Iris pigment epithelial cell (primary cell): ENCODE measurements at regions not wholly inside any gene's neighbourhood (a gene's known extent, or its start where the extent isn't known, plus 50 kb on each side); places are given as distances from the start of the nearest gene placed in this dataset.
"Not testable (repeated sequence)": the region's sequence is repeated elsewhere in the genome, so short reads cannot be mapped to it uniquely, and the experiment has no call there.

Source experiments
- DNase-seq: peaks from one replicate; pipeline ENCODE4 v3.0.0-alpha.2; 2011; ENCODE audit warnings: low read depth

DNA sequence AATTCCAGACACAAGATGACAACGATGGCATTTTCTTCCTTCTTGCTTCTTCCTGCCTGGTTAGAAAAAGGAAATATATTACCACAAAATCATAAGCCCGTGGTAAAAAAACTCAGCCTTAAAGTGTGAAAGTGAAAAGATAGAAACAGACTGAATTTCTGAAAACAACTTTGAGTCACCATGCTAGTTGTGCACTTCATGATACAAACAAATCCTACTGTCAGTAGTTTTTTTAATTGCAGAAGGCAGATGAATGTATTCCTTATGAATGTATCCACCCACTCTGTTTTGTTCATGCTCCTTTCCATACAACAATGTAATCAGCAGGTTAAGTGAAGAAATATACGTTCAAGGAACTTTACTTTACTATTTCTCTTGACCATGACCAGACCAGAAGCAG lies 1144.7 kb downstream of the OTOL1 start:
- no peak for DNase-seq

DNA sequence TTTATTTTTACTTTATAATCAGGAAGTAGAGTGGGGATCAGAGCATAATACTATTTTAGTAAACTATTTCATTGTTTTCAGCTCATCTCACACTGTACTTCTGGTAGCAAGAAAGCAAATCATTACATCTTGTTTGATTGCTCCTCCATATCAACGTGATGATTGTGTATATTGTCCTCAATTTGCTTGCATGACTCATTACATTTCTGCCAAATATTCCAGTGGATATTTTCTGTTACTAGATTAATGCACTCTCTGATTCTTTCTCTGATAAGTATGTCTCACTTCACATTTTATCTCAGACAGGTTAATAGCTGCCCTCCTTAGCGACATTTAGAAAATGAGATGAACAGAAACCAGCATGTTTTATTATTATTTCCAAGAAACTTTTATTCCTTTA lies 1145.3 kb downstream of the OTOL1 start:
- peak; percentile 19 for DNase-seq

DNA sequence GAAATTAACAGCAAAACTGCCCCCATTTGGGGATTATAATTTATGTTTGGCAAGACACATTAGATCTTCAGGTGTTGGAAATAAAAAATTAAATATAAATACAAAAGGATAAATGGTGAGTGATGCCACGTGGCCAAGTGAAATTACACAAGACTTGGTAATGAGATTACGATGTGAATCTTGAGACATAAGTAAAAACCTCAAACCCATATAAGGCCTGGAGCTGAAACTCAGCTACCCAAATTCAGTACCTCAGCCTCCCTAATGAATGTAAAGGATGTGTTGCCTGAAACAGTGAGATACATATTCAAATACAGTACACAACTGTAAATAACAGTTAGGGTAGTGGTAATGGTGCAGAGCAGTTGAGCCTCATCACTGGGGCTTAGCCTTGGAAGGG lies 1146.6 kb downstream of the OTOL1 start:
- DNase-seq = no peak

DNA sequence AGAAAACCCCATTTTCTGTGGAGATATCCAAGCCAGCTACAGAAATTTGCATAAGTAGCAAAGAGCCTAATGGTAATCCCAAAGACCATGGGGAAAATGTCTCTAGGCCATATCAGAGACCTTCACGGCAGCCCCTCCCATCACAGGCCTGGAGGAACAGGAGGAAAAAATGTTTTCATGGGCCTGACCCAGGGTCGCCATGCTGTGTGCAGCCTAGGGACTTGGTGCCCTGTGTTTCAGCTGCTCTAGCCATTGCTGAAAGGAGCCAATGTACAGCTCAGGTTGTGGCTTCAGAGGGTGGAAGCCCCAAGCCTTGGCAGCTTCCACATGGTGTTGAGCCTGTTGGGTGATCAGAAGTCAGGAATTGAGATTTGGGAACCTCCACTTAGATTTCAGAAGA lies 1150.7 kb downstream of the OTOL1 start:
- DNase-seq = no peak

DNA sequence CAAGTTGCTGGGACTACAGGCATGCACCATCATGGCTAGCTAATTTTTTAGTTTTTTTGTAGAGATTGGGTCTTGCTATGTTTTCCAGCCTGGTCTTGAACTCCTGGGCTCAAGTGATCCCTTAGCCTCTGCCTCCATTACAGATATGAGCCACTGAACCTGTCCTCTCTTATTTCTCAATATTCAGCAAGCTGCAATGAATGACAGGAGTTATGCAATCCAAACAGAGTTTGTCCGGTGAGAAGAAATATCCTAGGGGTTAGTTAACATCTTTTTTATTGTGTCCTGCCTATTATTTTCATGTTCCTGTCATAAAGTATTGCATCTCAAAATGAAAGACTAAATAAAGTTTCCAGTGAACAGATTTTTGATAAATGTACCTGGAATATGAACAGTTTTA lies 1161.4 kb downstream of the OTOL1 start:
- peak; percentile 12 for DNase-seq

DNA sequence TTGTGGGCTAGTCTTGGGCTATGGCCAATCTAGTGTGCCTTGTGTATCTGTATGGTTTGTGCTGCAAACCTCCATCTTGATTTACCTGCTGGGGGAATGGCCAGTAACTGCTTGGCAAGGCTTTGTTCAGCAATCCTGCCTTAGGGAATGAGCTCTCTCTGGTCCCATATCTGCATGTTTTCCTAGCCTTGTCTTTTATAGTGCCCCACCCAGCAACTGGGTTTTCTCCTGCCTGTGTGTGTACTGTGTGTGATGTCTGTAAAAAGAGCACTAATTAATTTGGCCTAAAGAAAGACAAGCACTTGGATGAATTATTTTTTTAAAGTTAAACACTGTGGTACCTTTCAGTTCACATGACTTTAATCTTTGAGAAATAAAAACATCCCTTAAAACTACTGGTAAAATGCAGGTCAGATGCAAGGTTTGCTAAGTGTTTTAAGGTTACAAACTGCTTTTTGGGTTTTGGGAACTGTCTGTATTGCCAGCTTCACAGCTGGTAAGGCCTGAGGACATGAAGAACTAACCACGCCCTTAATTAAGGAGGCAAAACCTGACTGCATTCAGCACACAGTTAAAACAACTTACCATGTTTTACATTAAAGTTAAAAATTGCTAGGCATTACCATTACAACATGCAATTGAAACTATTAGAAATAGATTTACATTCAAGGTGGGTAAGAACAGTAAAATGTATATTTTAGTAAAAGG lies 1169.2 kb downstream of the OTOL1 start:
- DNase-seq = no peak

DNA sequence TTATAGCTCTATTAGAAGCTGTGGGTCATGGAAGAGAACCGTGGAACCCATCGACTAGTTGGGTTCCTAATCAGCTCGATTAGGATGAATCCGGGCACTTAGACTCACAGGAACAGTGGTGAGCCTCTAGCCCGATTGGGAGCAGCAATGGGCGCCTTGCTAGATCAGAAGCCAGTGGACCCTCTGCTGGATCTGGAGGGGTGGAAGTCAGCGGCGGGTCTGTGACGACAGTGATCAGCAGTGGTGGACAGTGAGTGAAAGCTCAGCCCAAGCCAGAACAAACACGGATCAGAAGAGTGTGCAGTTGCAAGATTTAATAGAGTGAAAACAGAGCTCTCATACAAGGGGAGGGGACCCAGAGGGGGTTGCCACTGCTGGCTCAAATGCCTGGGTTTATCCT lies 1170.2 kb downstream of the OTOL1 start:
- DNase-seq = no peak

DNA sequence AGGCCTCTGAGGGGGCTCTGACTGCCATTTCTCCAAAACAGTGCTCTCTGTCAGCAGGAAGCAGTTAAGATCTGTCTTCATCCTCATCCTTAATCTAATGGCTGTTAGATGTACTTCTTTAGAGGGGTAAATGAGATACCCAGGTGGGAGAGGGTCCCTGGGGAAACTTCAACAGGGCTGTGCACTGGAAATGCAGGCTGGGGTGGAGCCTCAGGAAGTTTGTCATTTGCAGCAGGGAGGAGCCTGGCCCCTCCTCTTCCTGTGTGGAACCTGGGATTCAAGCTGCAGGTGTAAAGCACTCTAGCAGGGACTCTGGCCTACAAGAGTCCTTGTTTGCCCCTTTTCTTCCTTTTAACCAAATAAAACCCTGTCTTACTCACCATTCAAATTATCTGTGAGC lies 1173.6 kb downstream of the OTOL1 start:
- DNase-seq = no peak

DNA sequence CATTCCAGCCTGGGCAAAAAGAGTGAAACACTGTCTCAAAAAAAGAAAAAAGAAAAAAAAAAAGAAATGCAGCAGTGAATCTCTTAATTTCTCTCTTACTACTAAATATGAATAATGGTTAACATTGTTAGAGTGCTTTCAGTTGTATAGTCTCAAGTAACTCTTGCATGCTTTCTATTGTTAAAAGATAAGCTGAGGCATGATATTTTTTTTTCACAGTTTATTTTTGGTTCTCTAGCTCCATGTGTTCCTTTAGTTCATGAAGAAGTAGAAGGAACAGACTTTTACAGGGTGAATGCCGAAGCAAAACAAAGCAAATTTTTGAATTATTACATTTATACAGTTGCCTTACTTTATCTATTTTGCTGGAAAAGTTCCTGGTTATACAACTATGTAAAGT lies 1180.9 kb downstream of the OTOL1 start:
- no peak for DNase-seq

DNA sequence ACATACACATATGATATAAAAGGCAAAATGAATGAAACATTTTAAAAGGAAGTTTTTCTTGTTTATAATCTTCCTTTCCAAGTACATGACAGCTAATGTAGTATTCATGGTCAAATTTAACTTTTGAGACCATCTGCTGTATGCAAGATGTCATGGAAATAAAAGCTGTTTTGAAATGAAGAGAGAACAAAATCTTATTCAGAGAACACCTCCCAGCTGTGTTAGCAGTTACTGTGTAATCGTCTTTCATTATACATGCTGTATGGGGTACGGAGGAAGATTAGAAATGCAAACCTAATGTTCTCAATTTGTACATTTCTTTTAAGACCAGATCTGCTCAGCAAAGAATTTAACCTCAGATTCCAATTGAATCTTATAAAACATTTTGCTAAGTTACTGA lies 1182.3 kb downstream of the OTOL1 start:
- no peak for DNase-seq

DNA sequence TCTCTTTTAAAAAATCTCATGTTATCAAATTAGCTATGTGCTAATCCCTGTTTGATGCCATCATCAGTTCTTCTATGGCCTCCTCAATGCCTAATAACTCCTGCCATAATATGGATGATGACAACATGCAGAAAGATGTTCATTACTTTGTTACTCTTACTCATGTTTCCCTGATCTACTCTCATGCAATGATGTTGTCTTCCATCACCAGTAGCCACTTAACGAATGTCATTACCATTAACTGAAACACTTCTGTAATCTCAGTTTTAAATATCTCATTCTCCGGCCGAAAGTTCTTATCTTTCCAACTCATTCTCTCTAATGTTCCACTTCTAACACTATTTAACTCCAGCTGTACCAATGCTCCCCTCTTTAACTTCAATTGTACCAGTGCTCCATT lies 1187.7 kb downstream of the OTOL1 start:
- DNase-seq = no peak

DNA sequence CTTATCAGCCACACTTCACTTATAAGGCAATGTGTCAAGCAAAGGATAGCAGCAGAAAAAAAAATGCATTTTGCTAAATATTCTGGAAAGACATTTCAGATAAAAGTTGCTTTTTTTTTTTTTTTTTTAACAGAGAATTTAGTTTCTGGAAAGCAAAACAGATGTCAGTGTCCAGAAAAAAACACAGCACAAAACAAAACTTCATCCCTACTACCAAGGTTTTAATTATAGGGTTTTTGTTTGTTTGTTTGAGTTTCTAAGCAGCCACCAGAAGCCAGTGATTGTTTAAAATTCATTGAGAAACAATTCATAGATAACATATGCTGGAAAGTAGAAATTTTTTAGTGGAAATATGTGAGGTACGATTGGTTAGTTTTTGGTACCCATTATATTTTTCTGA lies 1202.7 kb downstream of the OTOL1 start:
- DNase-seq = no peak

DNA sequence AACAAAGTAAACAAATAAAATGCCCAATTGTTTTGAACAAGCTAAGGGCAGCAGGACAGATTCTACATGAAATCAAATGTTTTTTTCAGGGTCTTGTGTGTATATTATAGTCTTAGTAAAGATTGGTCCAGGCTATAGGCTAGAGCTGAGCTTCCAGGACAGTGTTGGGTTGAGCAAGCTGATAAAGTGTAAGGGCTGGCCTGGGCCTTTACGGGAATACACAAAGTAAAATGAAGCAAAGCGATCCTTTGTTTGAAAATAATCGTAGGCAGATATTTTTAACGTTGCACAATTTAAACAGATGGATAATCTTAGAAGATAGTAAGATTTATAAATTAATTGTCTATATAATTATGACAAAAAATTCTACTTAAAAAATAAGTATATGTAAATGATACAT lies 1204.6 kb downstream of the OTOL1 start:
- no peak for DNase-seq

DNA sequence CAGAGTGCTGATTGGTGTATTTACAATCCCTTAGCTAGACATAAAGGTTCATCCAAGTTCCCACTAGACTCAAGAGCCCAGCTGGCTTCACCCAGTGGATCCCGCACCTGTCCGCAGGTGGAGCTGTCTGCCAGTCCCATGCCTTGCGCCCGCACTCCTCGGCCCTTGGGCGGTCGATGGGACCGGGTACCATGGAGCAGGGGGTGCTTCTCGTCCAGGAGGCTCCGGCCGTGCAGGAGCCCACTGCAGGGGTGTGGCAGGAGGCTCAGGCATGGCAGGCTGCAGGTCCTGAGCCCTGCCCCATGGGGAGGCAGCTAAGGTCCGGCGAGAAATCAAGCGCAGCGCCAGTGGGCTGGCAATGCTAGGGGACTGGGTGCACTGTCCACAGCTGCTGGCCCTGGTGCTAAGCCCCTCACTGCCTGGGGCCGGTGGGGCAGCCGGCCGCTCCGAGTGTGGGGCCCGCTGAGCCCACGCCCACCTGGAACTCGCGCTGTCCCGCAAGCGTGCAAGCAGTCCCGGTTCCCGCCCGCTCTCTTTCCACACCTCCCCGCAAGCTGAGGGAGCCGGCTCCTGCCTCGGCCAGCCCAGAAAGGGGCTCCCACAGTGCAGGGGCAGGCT lies 1206.3 kb downstream of the OTOL1 start:
- no peak for DNase-seq

DNA sequence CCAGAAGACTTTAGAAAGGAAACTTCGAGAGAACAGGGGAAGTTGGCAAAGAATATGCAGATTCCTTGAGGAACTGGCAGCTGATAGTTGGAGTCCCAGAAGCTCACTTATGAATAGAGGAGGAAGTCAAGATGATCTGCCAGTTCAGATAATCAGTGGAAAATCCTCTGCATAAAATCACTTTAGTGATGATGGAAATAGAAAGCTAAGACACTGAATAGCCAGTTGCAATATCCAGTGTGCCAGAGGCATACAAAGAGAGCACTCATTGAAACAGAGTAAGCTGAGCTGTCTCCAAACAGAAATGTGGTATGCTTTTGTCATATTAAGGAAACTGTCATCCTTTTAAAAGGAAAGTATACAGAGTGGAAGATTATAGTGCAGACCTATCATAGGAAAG lies 1207.6 kb downstream of the OTOL1 start:
- DNase-seq = no peak

DNA sequence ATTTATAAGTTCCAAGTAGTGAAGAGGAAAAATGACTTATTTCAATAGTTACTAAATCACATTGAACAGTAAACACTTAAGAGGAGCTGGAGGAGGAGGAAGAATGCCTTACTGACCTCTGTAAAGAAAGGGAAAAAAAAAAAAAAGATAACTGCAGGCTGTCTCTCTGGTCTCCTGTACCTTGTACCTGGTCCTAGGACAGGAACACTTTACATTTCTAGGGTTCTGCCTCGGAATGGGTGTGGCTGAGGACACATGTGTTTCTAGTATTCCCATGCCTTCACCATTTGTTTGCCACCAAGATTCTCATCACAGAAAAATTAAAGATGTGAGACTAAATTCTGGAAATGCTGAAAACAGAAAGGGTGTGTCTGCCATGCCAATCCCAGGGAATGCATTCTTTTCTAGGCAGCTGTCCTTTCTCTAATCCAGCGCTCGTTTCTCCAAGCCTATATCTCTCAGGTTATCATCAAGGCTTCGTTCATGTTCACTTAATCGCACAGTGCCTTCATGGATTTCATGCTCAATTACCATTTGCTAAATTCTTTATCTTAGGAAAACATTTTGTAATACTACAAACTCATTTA lies 1208.3 kb downstream of the OTOL1 start:
- DNase-seq = no peak

DNA sequence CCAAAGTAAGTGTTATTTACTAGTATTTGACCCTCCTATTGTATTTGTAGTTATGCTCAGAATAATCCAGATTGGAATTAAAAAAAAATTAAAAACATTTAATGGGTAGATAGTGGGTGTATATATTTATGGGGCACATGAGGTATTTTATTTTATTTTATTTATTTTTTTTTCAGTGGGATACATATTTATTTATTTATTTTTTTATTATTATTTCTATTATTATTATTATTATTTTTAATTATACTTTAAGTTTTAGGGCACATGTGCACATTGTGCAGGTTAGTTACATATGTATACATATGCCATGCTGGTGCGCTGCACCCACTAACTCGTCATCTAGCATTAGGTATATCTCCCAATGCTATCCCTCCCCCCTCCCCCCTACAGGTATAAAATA lies 1211.8 kb downstream of the OTOL1 start:
- DNase-seq = not testable (repeated sequence)

DNA sequence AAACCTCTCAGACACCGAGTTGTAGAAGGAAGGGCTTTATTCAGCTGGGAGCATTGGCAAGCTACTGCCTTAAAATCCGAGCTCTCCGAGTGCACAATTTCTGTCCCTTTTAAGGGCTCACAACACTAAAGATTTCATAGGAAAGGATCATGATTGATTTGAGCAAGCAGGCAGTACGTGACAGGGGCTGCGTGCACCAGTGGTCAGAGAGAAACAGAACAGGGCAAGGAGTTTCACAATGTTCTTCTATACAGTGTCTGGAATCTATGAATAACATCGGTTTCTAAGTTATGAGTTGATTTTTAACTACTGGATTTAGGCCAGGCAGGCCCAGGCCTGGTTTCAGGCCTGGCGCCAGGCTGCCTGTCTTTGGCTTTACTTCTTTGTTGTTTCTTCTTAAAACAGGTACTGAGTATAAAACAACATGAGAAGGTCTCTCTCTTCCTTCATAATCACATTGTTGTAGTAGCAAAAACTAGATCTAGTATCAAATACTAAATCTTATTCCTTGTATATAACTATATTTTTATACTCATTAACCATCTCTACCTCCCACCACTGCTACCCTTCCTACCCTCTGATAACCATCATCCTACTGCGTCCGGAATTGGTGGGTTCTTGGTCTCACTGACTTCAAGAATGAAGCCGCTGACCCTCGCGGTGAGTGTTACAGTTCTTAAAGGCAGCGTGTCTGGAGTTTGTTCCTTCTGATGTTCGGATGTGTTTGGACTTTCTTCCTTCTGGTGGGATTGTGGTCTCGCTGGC lies 1212.5 kb downstream of the OTOL1 start:
- peak; percentile 41 for DNase-seq

DNA sequence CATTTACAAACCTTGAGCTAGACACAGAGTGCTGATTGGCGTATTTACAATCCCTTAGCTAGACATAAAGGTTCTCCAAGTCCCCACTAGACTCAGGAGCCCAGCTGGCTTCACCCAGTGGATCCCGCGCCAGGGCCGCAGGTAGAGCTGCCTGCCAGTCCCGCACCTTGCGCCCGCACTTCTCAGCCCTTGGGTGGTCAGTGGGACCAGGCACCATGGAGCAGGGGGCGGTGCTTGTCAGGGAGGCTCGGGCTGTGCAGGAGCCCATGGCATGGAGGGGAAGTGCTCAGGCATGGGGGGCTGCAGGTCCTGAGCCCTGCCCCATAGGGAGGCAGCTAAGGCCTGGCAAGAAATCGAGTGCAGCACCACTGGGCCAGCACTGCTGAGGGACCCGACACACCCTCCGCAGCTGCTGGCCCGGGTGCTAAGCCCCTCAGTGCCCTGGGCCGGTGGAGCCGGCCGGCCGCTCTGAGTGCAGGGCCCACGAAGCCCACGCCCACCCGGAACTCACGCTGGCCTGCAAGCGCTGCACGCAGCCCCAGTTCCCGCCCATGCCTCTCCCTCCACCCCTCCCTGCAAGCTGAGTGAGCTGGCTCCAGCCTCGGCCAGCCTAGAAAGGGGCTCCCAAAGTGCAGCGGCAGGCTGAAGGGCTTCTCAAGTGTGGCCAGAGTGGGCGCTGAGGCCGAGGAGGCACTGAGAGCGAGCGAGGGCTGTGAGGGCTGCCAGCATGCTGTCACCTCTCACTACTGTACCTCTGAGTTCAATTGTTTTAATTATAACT lies 1213.9 kb downstream of the OTOL1 start:
- no peak for DNase-seq

DNA sequence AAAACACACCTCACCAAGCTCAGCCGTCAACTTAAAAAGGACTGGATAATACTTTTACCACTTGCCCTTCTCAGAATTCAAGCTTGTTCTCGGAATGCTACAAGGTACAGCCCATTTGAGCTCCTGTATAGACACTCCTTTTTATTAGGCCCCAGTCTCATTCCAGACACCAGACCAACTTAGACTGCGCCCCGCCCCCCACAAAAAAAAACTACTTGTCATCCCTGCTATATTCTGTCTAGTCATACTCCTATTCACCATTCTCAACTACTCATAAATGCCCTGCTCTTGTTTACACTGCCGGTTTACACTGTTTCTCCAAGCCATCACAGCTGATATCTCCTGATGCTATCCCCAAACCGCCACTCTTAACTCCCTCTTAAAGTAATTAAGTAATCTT lies 1220.5 kb downstream of the OTOL1 start:
- DNase-seq = not testable (repeated sequence)

DNA sequence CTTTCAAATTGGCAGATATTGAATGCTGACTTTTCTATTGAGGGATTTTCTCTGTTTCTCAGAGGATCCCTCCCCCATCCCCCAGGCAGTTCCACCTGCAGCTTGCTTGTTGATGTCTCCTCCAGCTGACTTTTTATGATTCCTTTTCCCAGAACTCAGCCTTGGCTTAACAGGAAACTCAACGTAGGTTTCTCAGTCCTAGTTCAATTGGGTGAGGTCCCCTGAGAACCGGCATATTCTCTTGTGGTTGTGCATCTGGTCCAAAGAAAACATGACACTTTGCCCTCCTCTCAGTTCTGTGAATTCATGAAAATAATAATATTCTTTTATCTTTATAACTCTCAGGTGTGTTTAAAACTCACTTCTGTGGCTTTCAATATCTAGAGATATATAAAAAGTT lies 1222.1 kb downstream of the OTOL1 start:
- peak; percentile 62 for DNase-seq

DNA sequence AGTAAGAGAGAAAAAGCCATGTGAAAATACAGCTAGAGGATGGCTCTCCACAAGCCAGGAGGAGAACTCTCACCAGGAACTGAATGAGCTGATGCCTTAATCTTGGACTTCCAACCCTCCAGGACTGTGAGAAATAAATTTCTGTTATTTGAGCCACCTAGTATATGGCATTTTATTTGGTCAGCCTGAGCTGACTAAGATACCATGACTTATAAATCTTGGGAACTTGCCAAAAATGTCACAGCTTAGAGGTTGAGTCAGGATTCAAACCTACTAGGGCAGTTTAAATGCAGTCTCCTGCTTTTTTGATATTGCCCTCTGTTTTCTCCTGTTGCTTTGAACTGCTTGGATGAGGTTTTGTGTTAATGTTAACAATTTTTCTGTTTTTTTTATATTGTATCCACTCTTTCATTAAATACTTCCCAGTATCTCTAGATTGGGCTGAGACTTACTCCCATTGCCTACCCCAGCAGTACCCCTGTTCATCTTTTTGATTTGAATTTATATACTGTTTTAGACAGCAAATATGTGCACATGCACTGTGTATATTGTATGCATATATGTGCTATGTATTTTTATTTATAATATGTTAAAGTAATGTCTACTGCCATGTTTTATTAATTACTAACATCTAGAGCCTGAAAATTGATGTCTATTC lies 1223.2 kb downstream of the OTOL1 start:
- peak; percentile 96 for DNase-seq
